Skeletal muscle cell (primary cell): ENCODE measurements at regions not wholly inside any gene's neighbourhood (a gene's known extent, or its start where the extent isn't known, plus 50 kb on each side); places are given as distances from the start of the nearest gene placed in this dataset.
"Not testable (repeated sequence)": the region's sequence is repeated elsewhere in the genome, so short reads cannot be mapped to it uniquely, and the experiment has no call there.

Experiments used
- DNase-seq: peaks from one replicate; pipeline ENCODE4 v3.0.0-alpha.2; 2010; ENCODE audit warnings: low read depth
- H3K4me3 ChIP-seq: 2 replicates; pipeline ENCODE4 v1.5.1; 2011; ENCODE audit warnings: low read depth, mild to moderate bottlenecking, control low read depth, low read length, moderate library complexity

DNA sequence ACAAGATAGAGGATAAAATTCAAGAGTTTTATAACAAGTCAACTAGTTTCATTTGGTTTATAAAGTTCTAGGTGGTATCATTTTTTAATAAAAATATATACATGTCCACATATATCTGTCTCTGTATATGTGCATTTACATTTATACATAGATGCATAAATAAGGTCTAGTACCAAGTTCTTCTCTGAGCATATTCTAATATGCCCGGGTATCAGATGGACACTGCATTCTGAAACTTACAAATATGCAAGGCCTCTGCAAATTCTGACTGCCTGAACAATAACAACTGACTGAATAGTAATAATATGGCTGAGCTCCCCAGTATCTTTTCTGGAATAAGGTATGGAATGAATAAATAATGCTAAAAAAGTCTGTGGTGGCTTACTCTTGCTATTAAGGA, 304.8 kb downstream of the KLF12 start:
- H3K4me3 ChIP-seq, result no peak overlapping the region
- no peak for DNase-seq

- no peak for DNase-seq
Observed at GRCh38 chr13:73828811-73829210, 305.4 kb downstream of the KLF12 start.

GRCh38 chr13:73827434-73827833, 306.8 kb downstream of the KLF12 start:
- no peak for DNase-seq

More at GRCh38 chr13:73828811-73829210, 305.4 kb downstream of the KLF12 start:
- no peak overlapping the region for H3K4me3 ChIP-seq

GRCh38 chr13:73825143-73825542, 309.1 kb downstream of the KLF12 start:
- H3K4me3 ChIP-seq, result no peak overlapping the region
- no peak for DNase-seq

More at GRCh38 chr13:73827434-73827833, 306.8 kb downstream of the KLF12 start:
- no peak overlapping the region for H3K4me3 ChIP-seq

- DNase-seq, result no peak
Observed at GRCh38 chr13:73822668-73823592, 311.3 kb downstream of the KLF12 start.

DNA sequence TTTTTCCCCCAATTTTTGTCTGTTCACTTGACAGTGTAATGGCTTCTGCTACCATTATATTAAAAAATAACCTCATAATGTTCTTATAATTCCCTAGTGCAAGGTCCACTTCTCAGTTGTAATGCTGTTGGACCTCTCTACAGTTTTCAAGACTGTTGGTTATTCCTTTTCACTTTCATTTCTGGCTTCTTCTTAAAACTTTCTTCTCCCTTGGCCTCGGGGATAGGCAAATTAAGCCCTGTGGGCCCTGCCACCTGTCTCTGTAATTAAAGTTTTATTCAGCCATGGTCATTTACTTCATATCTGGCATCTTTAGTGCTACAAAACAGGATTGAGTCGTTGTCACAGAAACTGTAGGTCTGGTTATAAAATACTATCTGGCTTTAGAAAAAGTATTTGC, 313.5 kb downstream of the KLF12 start:
- DNase-seq, result no peak

More at GRCh38 chr13:73822668-73823592, 311.3 kb downstream of the KLF12 start:
- no peak overlapping the region for H3K4me3 ChIP-seq

GRCh38 chr13:73820285-73820684, 313.9 kb downstream of the KLF12 start:
- no peak for DNase-seq
- H3K4me3 ChIP-seq, result no peak overlapping the region

More for the DNA sequence above, 313.5 kb downstream of the KLF12 start:
- no peak overlapping the region for H3K4me3 ChIP-seq

GRCh38 chr13:73819711-73820110, 314.5 kb downstream of the KLF12 start:
- no peak overlapping the region for H3K4me3 ChIP-seq
- no peak for DNase-seq

- no peak for DNase-seq
- no peak overlapping the region for H3K4me3 ChIP-seq
Observed at GRCh38 chr13:73816702-73817101, 317.5 kb downstream of the KLF12 start.

DNA sequence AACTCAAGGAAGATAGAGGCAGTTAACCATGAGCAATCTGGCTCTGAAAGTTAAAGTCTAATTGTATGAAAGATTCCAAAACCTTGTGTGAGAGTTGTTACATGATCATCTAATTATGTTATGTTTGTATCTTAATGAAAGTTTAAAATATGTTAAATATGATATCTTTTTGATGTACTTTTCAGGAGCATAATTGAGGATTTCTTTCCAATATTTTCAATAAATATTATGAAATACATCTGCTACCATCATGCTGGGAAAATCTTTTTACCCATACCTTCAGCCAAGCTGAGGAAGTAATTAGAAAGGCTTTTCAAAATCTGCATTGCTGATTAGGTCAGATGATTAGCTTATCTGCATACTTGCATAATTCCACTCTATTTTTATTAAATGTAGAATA, 318.4 kb downstream of the KLF12 start:
- no peak for DNase-seq
- no peak overlapping the region for H3K4me3 ChIP-seq

GRCh38 chr13:73810647-73811046, 323.6 kb downstream of the KLF12 start:
- DNase-seq, result no peak
- H3K4me3 ChIP-seq, result no peak overlapping the region

- no peak overlapping the region for H3K4me3 ChIP-seq
- DNase-seq, result peak; percentile 50
Observed at GRCh38 chr13:73809561-73809960, 324.6 kb downstream of the KLF12 start.

- no peak for DNase-seq
- no peak overlapping the region for H3K4me3 ChIP-seq
Observed at GRCh38 chr13:73808318-73808717, 325.9 kb downstream of the KLF12 start.

- not testable (repeated sequence) for H3K4me3 ChIP-seq, DNase-seq
Observed at GRCh38 chr13:73805326-73805958, 328.8 kb downstream of the KLF12 start.

DNA sequence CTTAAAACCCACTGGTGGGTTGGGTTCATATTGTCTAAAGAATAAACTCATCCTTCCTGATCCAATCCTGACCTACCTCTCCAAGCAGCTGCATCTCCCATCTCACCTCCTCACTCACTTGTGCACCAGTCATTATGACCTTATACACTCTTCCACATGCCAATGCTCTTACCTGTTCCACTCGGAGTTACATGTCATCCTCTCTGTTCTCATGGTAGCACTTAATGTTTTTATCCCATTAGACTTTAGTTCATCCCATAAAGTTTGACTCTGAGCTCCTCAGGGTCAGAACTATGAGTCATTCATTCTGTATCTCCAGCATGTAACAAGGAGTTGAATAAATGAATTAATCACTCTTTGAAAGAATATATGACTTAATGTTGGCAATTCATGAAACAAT, 330.2 kb downstream of the KLF12 start:
- H3K4me3 ChIP-seq, result no peak overlapping the region
- DNase-seq, result peak; percentile 31

DNA sequence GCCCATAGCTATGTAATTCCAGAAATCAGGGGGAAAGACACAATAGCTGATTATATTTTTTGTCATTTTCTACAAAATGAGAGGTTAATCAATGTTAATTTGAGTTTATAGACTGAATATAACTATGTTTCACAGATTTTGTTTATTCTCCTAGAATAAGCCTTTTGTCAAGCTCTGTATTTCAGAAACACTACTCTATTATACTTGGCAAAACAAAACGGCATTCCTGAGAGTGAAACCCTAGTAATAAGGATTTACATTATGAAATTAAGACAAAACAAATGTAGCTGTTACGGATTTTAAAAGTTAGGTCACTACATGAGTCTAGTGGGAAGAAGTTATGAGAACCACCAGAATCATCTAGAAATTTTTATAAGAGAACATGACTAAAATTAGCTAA, 334.2 kb downstream of the KLF12 start:
- H3K4me3 ChIP-seq, result no peak overlapping the region
- DNase-seq, result no peak

DNA sequence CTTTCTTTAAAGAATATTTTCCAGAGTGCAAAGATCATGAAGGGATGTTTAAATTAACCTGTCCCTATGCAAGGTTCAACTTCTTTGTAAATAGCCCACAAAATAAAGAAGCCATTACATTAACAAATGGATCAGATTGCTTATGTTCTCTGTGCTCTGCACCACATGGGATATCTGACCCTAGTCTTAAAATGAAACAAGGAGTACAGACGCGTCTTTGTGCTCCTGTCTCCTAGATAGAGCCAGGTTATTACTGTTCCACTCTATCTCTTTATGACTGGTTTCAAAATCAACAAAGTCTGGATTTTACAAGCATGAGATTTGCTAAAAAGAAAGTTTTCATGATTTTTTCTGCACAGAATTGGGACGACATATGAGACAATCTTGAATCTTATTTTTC, 339.4 kb downstream of the KLF12 start:
- no peak overlapping the region for H3K4me3 ChIP-seq
- DNase-seq, result no peak

DNA sequence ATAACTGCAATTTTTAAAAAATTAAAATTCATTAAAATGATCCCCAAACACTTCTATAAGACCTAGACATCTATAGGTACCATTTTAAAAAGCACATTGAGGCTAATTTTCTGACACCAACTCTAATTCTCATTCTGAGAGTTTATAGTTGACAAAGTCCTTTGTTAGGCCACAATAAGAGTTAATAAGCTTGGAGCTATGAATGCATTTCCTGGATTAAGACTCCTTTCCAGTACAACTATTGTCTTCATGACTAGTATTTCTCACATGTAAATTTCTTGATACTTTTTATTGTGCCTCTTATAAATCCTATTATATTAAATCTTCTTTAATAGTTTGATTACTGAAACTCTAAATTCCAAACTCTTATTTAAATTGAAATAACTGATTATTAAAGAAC, 340.8 kb downstream of the KLF12 start:
- H3K4me3 ChIP-seq, result no peak overlapping the region
- no peak for DNase-seq

DNA sequence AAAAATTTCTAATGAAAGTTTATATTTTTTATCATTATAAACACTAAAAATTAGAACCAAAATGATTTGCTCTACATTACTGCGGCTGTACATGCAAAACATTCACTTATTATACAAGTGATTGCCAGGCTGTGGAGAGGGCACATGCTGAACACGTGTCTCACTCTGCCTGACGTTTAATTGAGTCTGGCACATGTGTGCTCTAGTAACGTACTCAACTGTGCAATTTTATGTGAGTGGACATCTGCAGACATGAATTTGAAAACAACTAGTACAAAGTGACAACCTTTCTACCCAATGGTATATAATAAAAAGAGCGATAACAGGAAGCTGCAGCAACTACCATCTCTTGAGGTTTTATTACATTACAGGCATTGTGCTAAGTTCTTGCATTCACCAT, 341.4 kb downstream of the KLF12 start:
- H3K4me3 ChIP-seq, result no peak overlapping the region
- DNase-seq, result no peak
